Limb (tissue), 2 donors: ENCODE measurements at regions not wholly inside any gene's neighbourhood (a gene's known extent, or its start where the extent isn't known, plus 50 kb on each side); places are given as distances from the start of the nearest gene placed in this dataset.

Experiments
- DNase-seq, 2 donors: peaks; one replicate each; pipeline ENCODE4 v3.0.0-alpha.2; 2016; ENCODE audit errors: extremely low spot score in 2 of 2

DNA sequence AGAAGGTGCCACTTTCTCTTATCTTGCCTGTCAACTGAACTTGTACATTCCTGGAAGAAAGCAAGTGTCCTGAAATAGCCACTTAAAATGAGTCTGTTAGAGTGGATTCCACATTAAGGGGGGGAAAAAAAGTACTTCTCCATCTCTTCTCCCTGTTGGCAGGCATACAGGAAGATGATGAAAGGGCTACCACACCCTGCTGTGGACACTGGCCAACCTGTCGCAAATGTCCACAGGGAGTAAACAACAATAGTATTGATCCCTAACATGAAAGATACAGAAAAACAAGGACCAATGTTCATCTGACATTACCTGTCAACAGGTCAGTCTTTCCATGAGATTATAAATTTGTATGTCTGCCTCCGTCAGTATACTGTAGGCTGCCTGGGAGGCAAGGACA lies 265.1 kb upstream of the MAP3K1 start:
- no peak for DNase-seq

DNA sequence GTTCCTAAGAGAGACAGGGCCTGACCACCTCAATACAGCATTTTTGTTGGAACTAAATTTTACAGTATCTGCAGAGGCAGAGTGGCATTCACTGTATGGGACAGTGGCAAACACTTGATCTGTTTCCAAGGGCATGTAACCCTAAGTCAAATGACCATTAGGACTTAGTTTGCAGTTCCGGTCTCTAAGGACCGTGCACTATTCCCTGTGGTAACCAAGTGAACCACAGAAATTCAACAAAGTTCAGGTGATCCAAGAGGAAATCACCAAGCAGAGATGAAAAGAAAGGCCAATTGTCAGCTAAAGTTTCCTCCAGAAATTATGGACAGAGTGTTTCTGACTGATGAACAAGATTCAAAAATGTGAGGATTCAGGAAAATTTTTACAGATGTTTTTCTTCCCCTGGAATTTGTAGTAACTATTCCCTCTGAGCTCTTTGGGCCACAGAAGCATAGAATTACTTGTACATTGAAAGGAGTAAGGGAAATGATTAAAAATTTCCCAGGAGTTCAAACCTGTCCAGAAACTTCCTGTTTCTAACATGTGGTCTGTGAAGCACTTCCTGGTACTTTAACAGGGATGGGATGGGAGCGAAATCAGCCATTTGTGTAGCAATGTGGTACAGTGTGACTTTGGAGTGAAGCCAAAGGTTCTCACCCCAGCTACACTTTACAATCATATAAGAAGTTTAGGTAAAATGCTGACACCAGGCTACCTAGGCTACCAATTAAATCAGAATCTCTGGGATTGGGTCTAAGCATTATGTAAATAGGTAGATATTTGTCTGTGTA lies 266.1 kb upstream of the MAP3K1 start:
- DNase-seq = no peak

DNA sequence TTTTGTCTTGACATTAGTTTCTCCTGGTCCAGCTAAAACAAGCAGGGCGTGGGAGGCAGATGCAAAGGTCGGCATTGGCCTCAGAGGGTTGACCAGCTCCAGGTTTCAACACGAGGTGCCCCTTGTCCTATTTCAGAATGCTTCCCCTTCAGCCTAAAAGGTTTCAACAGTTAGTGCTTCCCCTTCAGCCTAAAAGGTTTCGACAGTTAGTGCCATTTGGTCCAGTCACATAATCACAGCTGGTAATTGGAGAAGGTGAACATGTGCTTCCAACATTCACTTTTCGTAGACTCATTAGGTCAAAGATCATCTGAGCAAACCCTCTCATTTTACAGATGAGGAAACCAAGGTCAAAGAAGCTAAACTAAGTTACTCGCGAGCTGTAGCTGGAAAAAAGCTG lies 270.3 kb upstream of the MAP3K1 start:
- DNase-seq = no peak

DNA sequence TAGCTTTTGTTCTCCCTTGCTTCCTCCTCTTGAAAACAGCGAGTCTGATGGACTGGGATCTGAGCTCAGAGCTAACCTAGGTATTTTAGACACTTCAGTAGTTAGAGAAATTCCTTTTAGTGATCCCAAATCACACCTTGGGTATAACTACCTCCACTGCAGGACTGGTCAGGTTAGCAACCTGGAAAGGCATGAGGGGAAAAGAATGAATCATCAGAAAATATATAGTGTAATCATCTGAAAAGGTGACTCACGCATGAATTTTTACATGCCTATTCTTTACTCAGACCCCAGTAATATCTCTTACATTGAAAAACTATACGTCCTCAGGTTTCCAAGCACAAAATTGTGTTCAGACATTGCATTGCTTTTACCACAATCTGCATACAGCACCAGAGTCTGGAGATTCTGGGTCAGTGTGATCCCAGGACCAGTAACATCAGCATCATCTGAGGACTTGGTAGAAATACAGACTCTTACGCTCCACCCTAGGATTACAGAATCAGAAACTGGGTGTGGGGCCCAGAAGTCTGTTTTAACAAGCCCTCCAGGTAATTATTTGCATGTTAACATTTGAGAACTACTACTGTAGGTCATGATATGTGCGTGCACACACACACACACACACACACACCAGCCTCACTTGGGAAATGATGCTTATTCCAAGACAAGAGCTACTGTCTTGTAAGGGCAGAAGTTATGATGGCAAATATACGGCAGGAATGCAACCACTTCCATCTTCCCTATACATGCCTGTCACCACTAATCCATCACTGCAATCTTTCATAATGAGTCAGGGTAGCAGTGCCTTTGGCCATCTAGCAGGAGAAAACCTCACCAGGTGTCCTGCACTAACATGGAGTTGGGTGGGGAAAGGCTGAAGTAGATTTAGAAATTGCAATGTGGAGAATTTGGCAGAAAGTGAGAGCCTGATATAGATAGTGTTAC lies 271.6 kb upstream of the MAP3K1 start:
- DNase-seq = no peak

DNA sequence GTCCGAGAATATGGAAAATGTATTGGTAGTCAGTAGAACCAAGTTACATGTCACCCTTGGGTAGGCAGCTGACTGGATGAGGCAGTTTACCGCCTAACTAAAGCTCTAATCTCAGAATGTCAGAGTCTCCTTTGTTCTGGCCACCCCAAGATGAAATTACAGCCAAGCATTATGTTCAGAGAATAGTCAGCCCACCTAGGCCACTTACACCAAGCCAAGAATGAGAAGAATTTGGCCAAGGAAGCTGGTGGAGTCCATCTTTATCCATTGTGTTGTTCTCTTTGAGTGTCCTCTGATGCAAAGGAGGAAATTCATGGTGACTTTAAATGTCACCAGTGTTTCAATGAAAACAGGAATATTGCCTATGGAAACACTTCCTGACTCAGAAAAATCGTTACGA lies 275.1 kb upstream of the MAP3K1 start:
- DNase-seq = no peak

DNA sequence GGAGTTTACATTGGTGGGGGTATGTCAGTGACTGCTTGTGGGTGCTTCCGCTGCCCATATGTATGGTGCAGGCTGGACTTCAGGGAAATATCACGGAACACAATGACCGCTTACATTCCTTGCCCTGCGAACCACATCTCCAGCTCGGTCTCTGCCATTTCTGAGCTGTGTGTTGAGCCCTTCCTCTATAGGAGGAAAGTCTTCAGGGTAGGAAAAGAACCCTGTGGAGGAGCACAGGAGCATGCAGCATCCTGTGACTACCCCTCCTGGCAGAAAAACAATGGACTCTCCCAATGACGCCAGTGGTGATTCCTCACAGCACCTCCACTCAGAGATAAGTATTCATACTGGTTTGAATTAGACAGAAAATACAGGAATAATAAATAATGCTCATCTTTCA lies 276.8 kb upstream of the MAP3K1 start:
- no peak for DNase-seq

DNA sequence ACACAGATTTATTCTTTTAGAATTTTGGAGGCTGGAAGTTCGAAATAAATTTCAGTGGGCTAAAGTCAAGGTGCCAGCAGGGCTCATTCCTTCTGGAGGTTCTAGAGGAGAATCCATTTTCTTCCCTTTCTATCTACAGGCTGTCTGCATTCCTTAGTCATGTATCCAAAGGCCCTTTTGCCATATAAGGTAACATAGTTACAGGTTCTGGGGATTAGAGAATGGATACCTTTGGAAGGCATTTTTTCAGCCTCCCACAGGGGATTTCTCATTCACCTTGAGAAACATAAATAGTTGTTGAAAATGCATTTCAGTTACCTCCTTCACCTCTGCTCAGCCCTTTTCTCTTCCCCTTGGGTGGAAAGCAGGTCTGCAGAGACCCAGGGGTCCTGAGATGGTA lies 280.0 kb upstream of the MAP3K1 start:
- DNase-seq = no peak

DNA sequence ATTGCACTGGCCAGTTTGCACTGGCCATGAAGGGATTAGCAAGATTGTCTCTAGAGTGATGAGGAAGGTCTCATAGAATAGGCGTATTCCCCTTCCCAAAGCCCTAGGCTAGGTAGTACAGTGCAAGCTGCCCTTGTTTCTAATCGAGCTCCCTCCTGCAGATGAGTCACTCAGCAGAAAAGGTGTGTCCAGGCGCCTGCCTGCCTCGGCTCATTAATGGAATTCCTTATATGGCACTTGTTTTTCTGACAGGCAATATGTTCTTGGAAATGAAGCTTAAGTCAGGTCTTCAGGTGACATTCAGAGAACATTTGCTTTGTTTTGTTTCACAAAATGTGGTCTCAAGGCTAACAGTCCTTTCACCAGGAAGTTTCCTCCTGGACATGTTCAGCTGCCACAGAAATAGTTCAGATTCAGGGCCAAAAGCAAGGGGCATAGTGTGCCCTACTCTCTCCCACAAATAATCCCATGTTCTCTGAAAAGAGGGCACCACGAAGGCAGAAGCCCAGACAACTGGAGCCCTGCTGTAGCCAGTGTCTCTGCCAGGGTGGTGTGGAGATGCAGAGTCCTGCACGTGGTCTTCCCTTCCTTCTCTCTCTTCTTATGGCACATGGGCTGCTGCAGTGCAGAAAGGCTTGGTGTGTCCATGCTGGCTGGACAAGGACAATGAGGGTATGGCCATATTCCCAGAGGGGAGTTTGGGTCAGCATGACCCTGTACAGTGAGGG lies 281.1 kb upstream of the MAP3K1 start:
- DNase-seq = no peak

DNA sequence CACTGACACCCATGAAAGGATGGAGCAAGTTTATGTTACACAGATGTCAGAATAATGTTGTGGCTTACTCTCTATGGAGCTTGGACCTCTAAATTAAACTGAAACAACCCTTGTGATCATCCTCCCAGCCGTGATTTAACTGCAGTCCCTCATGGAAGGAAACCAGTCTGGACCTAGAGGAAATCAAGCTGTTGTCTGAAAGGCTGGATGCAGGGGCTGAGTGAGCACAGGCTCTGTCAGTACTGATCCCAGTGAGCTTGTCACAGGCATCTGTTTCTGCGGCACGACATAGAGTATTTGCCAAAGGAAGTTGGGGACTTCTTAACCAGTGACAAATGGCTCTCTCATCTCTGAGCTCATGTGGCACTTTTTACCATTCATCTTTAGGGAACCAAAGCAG lies 282.9 kb upstream of the MAP3K1 start:
- no peak for DNase-seq

DNA sequence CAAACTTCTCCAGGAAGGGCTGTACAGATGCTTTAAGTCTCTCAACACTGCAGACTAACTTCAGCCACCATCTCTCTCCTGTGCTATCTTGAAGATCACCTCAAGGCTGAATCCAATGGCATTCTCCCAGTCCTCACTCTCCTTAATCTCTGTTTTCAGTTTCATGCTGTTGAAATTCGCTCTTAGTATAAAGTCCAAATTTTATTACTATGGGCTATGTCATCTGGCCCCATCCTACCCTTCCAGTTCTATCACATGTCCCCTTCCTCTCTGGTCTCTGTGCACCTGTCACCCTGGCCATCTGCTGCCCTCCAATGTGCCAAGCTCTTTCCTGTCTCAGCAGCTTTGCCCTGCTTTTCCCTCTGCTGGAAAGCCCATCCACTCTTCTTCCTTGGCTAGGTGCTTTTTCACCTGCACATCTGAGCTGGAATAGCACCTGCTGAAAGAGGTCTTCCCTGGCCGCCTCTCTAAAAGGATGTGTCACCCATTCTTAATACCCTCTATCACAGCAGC lies 284.7 kb upstream of the MAP3K1 start:
- no peak for DNase-seq

DNA sequence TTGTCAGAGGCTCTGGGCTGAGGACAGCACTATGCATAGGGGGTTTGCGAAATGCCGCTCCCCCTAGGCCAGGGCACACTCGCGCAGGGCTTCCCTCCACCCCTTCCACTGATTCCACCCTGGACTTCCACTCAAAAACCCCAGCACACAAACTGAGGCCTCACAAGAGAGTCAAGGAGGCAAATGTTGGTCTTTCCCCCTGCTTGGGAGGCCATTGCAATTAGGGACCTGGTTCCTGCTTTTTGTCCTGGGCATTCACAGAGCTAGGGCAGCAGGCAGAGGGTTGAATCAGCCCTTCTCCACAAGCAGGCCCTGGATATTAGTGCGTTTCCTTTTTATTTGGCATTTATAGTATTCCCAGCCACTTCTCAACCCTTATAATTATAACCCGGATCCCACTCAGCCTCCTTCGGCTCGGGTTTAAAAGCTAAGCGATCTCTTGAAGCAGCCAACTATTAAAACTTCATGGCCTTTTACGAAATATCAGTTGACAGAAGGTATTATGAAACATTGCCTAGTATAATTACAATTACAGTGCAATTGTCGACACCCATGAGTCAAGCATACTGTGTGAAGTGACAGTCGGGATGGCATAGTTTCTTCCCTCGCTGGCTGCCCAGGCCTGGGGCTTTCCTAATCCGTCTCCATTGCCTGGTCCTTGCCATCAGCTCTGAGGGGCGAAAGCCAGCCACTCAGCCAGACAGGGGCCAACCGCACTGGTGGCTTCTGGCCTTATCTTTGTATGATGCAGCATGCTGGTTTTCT lies 285.5 kb upstream of the MAP3K1 start:
- no peak for DNase-seq

DNA sequence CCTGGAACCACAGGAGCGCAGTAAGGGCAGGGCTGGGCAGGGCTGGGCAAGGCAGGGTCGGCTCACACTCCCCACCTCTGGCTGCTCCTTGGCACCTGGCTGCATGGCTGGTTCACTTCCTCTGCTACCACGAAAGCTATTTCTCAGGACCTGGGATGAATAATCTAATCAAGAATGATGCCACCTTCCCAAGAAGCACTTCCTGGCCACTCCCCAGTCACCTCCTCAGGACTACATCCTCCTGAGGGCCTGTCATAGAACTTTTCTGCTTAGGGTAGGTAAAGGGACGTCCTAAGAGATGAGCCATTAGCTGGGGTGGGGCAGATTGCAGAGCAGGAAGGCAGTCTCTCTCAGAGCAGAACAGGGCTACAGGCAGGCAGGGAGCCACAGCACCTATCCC lies 288.2 kb upstream of the MAP3K1 start:
- DNase-seq = no peak

DNA sequence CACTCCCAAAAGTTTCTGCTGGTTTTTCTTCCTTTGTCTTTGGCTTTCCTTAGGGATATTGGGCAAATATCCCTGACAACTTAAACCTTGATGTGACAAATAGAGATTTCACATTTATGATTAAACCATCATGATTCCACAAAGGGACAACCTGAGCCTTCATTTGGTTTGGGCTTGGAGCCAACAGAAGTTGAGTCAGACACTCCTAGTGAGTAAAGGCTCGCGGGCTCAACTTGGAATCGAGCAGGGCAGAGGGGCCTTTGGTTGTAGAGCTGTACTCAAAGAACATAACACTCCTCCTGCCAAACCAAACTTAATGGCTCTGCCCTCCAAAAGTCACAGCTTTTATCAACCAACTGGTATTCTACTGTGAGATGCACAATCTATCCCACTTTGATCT lies 290.2 kb upstream of the MAP3K1 start:
- no peak for DNase-seq

DNA sequence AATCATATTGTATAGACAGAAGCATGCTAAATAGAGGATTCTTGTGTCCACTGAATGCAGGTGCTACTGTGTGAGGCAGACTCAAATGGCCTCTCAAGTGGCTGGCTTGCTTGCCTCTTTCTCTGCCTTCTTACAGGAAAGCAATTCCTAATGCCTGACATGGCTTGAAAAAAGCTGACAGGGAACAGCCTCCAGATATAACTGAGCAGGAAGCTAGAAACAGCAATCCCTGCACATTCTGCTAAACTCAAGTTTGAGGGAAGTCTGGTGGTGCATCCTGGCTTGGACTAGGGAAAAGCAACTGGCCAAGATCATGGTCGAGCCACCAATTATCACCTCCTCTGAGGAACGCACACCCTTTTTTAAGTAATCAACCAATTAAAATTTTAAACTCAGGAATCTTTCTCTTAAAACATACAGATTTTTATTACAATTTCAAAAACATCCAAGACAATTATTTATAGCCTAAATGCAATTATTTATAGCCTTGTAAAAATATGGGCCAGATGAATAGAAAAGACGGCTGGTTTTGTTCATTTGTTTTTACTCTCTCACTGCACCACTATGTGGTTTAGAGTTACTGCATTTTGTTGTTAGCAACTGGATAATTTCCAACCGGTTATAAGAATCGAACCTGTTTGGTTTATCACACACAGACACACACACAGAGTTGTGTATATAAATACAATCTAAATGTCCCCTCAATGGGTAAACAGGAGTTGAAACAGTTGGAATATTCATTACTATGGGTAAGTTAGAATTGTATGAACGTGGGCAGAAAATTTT lies 290.9 kb upstream of the ANKRD55 start:
- DNase-seq = no peak

DNA sequence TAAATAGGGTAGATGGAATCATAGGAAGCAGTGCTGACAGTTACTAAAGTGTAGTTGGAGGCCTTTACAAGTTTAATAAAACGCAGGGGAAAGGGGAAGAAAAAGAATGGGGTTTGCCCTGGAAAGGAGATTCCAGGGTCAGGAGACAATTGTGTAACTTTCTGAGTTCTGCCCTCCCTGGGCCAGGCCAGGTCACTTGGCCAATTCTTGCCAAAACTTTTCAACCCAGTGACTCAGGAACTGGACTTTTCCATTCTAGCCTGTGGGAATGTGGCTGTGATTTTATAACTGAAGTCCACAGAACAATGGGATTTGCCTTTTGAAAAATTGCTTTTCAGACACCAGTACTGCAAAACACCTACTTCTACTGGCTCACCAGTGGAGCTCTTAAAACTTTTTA lies 289.8 kb upstream of the ANKRD55 start:
- DNase-seq = no peak

DNA sequence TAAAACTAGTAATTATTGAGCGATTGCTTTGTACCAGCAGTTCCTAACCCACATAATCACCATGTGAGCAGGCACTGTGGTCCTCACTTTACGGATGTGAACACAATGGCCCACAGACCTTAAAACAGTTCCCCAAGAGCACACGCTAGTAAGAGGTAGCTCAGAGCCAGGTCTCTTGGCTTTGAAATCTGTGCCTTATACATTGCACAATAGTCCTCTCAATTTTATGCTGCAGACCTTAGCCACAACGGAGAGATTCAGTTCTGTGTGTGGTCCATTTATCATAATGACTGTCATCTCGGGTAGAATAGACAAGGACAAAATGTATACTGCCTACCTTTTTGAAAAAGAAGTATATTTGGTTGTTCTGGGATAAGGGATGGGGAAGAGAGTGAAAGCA lies 289.0 kb upstream of the ANKRD55 start:
- no peak for DNase-seq

DNA sequence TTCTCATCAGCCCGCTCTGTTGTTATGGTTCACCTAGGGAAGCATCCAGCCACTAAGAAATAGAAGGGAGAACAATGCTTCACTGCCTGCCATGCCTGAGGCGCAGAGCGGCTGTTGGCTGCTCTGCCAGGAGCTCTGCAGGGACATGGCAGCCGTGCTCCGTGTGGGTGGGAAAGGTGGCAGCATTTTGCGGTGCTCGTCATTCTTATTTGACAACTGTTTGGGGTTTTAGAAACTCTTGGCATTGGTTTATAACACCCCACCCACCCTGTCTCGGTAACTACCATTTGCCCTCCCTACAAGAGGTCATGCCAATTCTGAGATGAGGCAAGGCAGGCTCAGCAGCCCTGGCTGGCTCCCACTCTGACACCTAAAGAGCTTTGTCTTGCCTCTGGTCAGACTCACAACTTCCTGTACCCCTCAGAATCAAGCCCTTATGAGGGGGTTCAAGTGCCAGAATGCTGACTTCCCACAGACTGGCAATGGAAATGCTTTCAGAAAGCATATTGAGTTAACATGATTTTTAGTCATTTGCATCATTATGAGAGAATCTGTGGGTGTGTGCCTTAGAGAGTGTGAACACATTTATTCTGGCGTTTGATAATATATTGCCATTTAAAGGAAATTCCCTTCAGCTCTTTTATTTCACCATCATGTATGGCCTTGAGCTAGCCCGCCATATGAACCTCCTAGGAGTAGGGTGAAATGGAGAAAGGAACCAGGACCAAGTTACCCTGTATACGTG lies 288.0 kb upstream of the ANKRD55 start:
- DNase-seq = no peak

DNA sequence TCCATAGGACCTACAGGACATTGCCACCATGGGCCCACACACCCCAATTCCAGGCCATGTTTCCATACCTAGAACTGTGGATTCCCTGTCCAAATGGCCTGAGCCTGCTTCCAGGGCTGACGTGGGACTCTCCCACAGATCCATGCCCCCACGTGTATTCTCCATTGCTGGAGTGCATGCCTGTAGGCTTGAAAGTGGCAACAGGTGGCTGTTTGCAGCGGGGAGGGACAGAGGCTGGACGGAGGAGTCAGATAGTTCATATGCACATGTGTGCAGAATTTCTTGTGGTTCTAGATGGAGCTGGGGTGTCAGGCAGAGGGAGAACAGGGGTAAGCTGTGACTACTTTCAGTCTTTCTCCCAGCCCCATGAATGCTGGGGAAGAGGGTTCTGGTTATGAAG lies 285.7 kb upstream of the ANKRD55 start:
- no peak for DNase-seq

DNA sequence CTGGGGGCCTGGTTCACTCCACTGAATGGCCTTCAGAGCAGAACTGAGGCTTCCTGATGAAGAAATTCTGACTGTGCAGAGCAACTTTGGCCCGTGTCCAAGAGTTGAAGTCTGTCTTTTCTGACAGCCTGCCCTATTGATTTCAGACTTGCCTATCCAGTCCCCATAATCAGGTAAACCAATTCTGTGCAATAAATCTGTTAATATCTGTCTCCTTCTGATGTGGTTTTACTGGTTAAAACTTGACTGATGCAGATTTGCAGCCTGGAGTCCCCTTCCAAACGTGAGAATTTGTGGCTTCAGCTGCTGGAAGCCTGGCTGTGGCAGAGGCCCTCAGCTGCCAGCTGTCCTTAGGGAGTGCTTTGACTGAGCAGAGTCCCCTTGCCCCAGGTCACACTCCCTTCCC lies 283.9 kb upstream of the ANKRD55 start:
- no peak for DNase-seq

DNA sequence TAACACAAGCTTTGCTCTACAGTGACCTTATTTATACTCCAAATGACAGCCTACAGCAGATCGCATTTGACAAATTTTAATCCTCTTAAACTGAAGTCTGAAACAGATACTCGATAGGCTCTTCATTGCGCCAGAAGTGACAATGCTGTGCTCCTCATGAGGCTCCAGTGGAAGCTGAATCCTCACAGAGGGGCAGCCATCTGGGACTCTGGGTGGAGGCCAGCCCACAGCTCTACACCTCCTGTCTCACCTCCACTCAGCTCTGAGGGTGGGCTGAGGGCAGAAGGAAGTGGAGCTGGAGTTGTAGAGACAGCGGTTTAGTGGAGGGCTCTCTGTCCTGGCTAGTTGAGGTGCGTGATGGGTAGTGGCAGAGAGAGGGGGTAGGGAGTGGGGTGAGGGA lies 283.3 kb upstream of the ANKRD55 start:
- DNase-seq = no peak
